ENCODE measurements at regions not wholly inside any gene's neighbourhood (a gene's known extent, or its start where the extent isn't known, plus 50 kb on each side); places are given as distances from the start of the nearest gene placed in this dataset.
"Not testable (repeated sequence)": the region's sequence is repeated elsewhere in the genome, so short reads cannot be mapped to it uniquely, and the experiment has no call there.

GRCh38 chr3:153028381-153028780 lies 133.6 kb upstream of the RAP2B start:
- no peak for DNase-seq (ENCODE audit: low spot score)

DNA sequence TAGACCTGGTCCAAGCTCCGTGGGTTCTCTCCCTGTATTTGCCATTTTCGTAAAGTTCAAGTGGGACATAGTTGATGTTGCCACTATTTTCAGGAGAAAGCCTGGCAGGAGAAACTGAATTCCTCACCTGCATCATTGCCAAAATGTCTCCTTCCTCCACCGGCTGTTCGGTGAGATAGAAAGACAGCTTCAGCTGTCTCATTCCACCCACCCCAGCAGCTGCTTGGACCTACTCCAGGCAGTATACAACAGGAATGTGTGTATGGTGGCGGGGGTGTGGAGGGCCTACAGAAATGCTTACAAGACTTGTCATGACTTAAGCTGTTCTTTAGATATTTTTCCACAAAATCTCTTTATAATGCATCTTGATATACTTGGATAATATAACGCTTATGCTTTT lies 132.7 kb upstream of the RAP2B start:
- no peak for DNase-seq (ENCODE audit: low spot score)

GRCh38 chr3:153032891-153033290 lies 129.1 kb upstream of the RAP2B start:
- DNase-seq (ENCODE audit: low spot score): no peak

GRCh38 chr3:153036846-153037245 lies 125.2 kb upstream of the RAP2B start:
- no peak for DNase-seq (ENCODE audit: low spot score)

- DNase-seq (ENCODE audit: low spot score): no peak
These were observed 123.7 kb upstream of the RAP2B start for GRCh38 chr3:153038367-153038766.

DNA sequence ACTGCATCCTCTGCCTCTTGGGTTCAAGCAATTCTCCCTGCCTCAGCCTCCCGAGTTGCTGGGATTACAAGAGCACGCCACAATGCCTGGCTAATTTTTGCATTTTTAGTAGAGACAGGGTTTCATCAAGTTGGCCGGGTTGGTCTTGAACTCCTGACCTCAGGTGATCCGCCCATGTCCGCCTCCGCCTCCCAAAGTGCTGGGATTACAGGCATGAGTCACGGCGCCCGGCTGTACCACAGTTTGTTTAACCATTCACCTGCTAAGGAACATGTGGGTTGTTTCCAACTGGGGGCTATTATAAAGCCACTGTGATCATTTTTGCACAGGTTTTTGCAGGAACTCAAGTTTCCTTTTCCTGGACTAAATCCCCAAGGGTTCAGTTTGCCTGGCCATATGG lies 123.2 kb upstream of the RAP2B start:
- DNase-seq (ENCODE audit: low spot score): no peak

GRCh38 chr3:153041181-153041580 lies 120.8 kb upstream of the RAP2B start:
- no peak for DNase-seq (ENCODE audit: low spot score)

GRCh38 chr3:153042088-153042487 lies 119.9 kb upstream of the RAP2B start:
- DNase-seq (ENCODE audit: low spot score): no peak

DNA sequence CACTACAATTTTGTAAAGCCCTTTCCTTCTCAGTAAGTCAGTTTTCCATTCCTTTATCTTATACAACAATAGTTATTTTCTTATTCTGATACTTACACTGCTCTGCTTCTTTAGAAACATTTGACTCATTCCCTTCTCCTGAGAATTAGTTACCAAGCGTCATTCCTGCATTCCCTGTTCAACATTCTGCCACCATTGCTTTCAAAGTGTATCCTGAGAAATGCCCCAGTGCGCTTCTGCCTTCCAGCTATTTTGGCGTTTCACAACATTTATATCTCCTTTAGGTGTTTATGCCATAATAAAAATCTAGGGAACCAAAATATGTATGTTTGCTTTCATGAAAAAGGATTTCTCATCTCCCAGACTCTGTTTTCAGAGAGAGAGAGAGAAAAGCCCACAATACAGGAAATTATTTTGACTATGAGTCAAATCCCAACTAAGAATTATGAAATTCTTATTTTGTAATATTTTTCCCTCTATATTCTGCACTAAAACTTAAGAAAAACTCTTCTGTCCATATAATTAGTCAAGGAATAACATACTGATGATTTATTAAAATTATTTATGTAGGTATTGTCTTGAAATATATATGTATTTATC lies 118.2 kb upstream of the RAP2B start:
- no peak for DNase-seq (ENCODE audit: low spot score)

GRCh38 chr3:153045150-153045549 lies 116.9 kb upstream of the RAP2B start:
- no peak for DNase-seq (ENCODE audit: low spot score)

- no peak for DNase-seq (ENCODE audit: low spot score)
These were observed 111.0 kb upstream of the RAP2B start for GRCh38 chr3:153050978-153051377.

GRCh38 chr3:153051427-153052095 lies 110.5 kb upstream of the RAP2B start:
- DNase-seq (ENCODE audit: low spot score): peak; percentile 17

- no peak for DNase-seq (ENCODE audit: low spot score)
These were observed 109.9 kb upstream of the RAP2B start for GRCh38 chr3:153052096-153052460.

DNA sequence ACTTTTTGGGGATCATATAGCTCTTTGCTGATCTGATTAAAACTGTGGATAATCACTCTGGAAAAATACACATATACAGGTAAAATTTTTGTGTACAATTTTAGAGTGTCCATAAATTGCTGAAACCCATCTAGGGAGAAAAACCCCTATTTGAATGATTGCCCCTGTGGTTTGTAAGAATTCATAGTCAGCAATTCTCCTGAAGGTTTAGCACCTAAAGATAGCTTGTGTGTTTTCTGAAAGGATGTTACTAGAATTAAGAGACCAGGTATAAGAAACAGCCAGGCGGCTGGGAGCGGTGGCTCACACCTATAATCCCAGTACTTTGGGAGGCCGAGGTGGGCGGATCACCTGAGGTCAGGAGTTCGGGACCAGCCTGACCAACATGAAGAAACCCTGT lies 106.8 kb upstream of the RAP2B start:
- DNase-seq (ENCODE audit: low spot score): no peak

DNA sequence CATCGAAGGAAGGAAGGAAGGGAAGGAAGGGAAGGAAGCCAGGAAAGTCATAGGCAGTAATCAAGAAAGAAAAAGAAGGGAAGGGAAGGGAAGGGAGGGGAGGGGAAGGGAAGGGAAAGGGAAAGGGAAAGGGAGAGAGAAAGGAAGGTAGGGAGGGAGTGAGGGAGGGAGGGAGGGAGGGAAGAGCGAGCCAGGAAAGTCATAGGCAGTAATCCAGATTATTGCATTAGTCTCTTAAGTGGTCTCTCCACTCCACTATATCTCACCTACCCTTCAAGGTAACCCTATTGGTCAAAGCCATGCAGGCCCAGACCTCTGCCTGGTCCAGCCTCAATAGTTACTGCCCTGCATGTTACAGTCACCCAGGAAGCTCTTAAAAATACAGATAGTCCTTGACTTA lies 106.2 kb upstream of the RAP2B start:
- DNase-seq (ENCODE audit: low spot score): no peak

DNA sequence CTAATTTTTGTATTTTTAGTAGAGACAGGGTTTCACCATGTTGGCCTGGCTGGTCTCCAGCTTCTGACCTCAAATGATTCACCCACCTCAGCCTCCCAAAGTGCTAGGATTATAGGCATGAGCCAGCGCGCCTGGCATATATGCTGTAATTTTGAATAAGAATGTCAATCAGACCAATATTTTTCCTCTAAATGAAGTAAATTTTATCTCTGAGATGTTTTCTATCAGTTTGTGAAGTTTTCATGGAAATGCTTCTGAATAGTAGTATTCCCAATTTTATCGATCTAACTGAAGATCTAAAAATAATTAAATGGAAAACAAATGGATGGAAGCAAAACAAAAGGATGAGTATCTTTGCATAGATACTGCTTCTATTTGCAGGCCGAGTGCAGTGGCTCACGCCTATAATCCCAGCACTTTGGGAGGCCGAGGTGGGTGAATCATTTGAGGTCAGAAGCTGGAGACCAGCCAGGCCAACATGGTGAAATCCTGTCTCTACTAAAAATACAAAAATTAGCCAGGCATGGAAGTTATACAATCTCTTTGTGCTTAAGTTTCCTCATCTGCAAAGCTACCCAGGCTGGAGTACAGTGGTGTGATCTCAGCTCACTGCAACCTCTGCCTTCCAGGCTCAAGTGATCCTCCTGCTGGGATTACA lies 103.9 kb upstream of the RAP2B start:
- not testable (repeated sequence) for DNase-seq (ENCODE audit: low spot score)

DNA sequence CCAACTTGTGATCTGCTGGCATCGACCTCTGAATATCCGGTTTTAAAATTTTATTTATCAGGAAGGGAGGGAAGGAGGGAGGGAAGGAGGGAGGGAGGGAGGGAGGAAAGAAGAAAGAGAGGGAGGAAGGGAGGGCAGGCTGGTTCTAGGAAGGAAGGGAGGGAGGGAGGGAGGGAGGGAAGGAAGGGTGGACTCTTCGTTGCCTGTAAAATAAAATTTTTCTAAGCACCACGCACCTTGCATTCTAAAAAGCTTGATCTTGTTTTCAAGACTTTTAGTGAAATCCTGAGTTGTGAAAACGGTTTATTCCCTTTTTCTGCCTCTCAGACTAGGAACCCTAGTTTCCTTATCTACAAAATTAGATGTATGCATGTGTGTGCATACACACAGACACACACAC lies 101.7 kb upstream of the RAP2B start:
- no peak for DNase-seq (ENCODE audit: low spot score)

GRCh38 chr3:153061938-153062528 lies 100.0 kb upstream of the RAP2B start:
- DNase-seq (ENCODE audit: low spot score): no peak

DNA sequence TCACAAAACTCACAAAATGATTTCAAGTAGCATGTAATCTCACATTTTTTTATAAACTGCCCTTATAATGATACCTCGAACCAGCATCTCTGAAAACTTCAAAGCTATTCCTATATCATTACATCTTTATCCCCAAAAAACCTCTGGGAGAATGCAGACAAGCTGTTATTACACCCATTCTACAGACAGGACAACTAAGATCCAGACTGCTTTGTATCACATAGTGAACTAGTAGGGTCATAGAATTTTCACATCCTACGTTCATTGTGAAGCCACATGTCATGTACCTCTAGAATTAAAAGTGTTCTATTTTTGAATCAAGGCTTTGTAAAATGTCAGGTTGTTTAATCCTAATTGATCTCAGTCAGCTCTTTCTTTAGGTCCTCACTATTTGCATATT lies 98.7 kb upstream of the RAP2B start:
- DNase-seq (ENCODE audit: low spot score): no peak

DNA sequence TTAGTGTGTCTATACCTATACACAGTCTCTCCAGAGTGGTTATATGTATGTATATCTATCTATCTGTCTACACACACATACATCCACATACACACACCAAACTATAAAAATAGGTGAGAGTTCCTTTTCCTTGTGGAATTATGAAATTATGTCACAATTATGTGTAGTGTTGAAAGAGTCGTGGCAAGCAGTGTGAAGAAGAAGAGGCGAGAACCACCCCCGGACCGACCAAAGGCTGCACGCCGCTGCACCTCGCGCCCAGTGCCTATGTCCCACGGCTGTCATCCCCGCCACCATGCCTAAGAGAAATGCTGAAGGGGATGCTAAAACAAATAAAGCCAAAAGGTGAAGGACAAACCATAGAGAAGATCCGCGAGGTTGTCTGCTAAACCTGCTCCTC lies 95.0 kb upstream of the RAP2B start:
- no peak for DNase-seq (ENCODE audit: low spot score)

DNA sequence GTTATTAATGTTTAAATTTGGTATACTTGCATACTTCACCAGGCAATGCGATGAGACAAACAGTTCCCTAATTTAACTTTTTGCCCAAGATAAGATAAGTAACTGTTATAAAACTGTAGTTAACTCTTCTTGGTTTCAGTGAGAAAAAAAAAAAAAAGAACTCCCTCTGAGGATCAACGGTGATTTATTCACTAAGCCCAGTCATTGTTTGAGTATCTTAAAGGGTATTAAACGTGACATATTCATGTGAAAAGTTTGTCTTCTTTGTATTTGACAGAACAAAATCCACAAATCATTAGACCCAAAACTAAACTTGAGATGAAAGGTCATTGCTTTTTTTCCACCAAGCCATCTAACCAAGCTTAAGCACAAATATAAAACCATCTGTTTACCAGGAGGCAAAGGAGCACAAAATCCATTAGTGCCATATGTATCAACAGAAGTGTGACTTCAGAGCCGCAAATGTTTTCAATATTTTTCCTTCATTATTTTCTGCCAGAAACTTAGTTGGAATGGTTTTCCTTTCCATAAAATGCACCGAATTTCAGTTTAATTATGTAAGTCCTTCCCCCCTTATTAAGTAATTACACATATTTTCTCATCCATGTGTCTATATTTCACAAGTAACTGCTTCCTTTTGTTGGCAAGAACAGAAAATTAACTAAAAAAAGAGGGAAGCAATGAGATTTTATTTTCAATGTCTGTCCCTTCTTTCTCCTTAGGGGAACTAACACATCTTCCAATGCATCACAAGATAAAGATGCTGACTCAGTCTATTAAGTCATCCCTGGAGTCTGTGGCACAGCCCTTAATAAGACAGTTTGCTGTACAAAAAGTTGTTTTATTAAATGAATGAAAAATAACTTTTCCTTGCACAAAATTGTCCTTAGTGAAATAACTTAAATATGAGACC lies 92.2 kb upstream of the RAP2B start:
- no peak for DNase-seq (ENCODE audit: low spot score)

- no peak for DNase-seq (ENCODE audit: low spot score)
These were observed 91.5 kb upstream of the RAP2B start for GRCh38 chr3:153070511-153070868.

Measured in mucosa of gallbladder (tissue), 1 donor.